Ascending aorta (tissue), 2 donors: ENCODE measurements at regions not wholly inside any gene's neighbourhood (a gene's known extent, or its start where the extent isn't known, plus 50 kb on each side); places are given as distances from the start of the nearest gene placed in this dataset.

Experiments used
- DNase-seq, 2 donors: peaks; one replicate each; pipeline ENCODE4 v3.0.0-alpha.2; 2019; ENCODE audit warnings: low spot score in 2 of 2
- H3K27ac ChIP-seq, 2 donors: fragments of 200-600 bp; sonication (generic); one replicate each; pipeline ENCODE4 v1.5.1; 2016 to 2017; ENCODE audit warnings: mild to moderate bottlenecking in 1 of 2
- H3K27me3 ChIP-seq: fragments of 200-600 bp; sonication (generic); one replicate; pipeline ENCODE4 v1.5.1; 2017
- H3K36me3 ChIP-seq, 2 donors: fragments of 200-600 bp; sonication (generic); one replicate each; pipeline ENCODE4 v1.5.1; 2016
- H3K4me1 ChIP-seq, 2 donors: fragments of 200-600 bp; sonication (generic); one replicate each; pipeline ENCODE4 v1.5.1; 2016 to 2017; ENCODE audit warnings: mild to moderate bottlenecking in 1 of 2
- H3K4me3 ChIP-seq, 2 donors: fragments of 200-600 bp; sonication (generic); one replicate each; pipeline ENCODE4 v1.5.1; 2016 to 2017; ENCODE audit warnings: mild to moderate bottlenecking in 1 of 2
- H3K9me3 ChIP-seq, 2 donors: fragments of 200-600 bp; sonication (generic); one replicate each; pipeline ENCODE4 v1.5.1; 2016
- intact Hi-C: fragments of 100-400 bp; cut with DNase I; formaldehyde crosslinking; loops from one replicate; pipeline ENCODE4 v1.15.1; 2023
- TF ChIP-seq, protein P1 (sequence below), 3 experiments: fragments of 200-600 bp in 2 of 3; fragments of 450-650 bp in 1 of 3; sonication (generic) in 2 of 3; IDR thresholded peaks; one replicate each; pipeline ENCODE4 v1.5.1; 2016 to 2019; ENCODE audit warnings: antibody characterized with exemption in 3 of 3, mild to moderate bottlenecking in 1 of 3, moderate library complexity in 1 of 3

DNA sequence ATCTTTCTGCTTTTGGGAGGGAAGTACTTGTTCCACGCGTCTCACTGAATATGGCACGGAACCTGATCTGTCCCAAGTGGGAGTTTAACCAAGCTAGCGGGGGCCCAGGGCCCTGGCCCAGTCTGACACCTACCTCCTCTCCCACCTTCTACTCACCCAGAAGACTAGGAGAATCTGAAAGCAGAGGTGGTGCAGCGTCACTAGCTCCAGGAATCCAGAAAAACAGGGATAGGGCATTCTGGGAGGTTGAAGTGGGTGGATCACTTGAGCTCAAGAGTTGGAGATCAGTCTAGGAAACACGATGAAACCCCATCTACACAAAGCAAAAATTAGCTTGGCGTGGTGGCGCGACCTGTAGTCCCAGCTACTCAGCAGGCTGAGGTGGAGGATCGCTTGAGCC lies 163.5 kb upstream of the ZNF267 start:
- H3K27ac ChIP-seq, result no peak overlapping the region
- H3K4me1 ChIP-seq, result peaks cover 4 to 11% of the 10 kb centered on the region in 2 donors
- DNase-seq, result no peak
- peaks cover 8 to 16% of the 10 kb centered on the region in 2 donors for H3K36me3 ChIP-seq
- H3K4me3 ChIP-seq, result no peak overlapping the region
- TF ChIP-seq, protein P1, sequence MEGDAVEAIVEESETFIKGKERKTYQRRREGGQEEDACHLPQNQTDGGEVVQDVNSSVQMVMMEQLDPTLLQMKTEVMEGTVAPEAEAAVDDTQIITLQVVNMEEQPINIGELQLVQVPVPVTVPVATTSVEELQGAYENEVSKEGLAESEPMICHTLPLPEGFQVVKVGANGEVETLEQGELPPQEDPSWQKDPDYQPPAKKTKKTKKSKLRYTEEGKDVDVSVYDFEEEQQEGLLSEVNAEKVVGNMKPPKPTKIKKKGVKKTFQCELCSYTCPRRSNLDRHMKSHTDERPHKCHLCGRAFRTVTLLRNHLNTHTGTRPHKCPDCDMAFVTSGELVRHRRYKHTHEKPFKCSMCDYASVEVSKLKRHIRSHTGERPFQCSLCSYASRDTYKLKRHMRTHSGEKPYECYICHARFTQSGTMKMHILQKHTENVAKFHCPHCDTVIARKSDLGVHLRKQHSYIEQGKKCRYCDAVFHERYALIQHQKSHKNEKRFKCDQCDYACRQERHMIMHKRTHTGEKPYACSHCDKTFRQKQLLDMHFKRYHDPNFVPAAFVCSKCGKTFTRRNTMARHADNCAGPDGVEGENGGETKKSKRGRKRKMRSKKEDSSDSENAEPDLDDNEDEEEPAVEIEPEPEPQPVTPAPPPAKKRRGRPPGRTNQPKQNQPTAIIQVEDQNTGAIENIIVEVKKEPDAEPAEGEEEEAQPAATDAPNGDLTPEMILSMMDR (IDR thresholded peaks at IDR 0.05), result no peak
- no peaks in the 10 kb centered on the region for H3K9me3 ChIP-seq
- H3K27me3 ChIP-seq, result no peaks in the 10 kb centered on the region
- intact Hi-C loops, result loop anchor here (5.0 to 10.0 kb wide), 2 partner anchors 203 to 235 kb away; partner anchors contain the start of genes RUSF1 and TGFB1I1

DNA sequence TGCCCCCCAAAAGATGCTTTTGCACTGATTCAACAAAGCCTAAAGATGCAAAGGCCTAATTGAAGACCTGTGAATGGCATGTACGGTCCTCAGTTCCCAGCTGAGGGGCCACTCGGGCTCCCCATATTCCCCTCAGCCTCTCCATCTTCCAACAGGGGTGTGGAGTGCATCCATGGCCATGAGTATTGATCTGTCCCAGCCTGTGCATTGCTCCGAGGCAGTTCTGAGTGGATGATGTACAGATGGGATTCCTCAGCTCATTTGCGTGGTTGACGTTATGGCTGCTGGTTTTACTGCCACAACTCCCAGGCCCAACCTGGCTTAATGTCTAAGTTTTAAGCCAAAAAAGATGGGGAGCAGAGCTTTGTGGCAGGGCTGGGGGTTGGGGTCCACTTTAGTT lies 162.7 kb upstream of the ZNF267 start:
- TF ChIP-seq, protein P1 (IDR thresholded peaks at IDR 0.05), result no peak
- Histone ChIP-seq H3K36me3 (peaks cover 2 to 9% of the 10 kb centered on the region in 2 donors), H3K9me3 (no peaks in the 10 kb centered on the region), H3K27ac (no peak overlapping the region), H3K27me3 (no peaks in the 10 kb centered on the region), H3K4me1 (peaks cover 4 to 11% of the 10 kb centered on the region in 2 donors), H3K4me3 (no peak overlapping the region)
- intact Hi-C loops, result loop anchor here (5.0 to 10.0 kb wide), 2 partner anchors 204 to 236 kb away; partner anchors contain the start of genes RUSF1 and TGFB1I1
- no peak for DNase-seq

GRCh38 chr16:31711344-31711845 lies 162.2 kb upstream of the ZNF267 start:
- TF ChIP-seq, protein P1 (IDR thresholded peaks at IDR 0.05), result no peak
- Histone ChIP-seq H3K4me3 (no peak overlapping the region), H3K9me3 (no peaks in the 10 kb centered on the region), H3K4me1 (peaks cover 4 to 11% of the 10 kb centered on the region in 2 donors), H3K36me3 (peaks cover 0 to 6% of the 10 kb centered on the region in 2 donors), H3K27me3 (no peaks in the 10 kb centered on the region), H3K27ac (no peak overlapping the region)
- intact Hi-C loops, result loop anchor here (5.0 to 10.0 kb wide), 2 partner anchors 204 to 237 kb away; partner anchors contain the start of genes RUSF1 and TGFB1I1
- DNase-seq, result no peak

DNA sequence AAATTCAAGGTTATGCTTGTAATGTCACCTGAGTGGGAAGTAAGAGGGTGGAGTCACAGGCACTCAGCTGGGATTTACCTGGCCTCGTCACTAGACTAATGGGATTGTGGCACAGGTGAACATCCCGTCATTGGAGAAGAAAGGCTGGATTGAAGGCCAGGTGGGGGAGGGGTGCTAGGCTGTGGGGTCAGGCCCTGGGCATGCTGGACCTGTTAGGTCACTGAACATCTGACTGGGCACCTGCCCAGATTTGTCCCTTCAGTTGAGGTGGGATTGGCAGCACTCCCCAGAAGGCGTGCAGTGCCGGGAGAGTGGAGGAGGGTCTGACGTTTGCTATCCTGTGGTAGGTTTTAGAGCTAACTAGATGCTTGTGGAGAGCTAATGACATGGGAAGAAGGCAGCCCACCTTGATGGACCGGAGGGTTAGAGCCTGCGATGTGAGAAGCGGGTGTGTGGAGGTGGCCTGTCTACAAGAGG lies 161.5 kb upstream of the ZNF267 start:
- Histone ChIP-seq H3K27me3 (no peaks in the 10 kb centered on the region), H3K9me3 (no peaks in the 10 kb centered on the region), H3K36me3 (no peaks in the 10 kb centered on the region), H3K4me3 (no peak overlapping the region), H3K4me1 (peaks cover 4 to 11% of the 10 kb centered on the region in 2 donors), H3K27ac (no peak overlapping the region)
- no peak for DNase-seq
- TF ChIP-seq, protein P1 (IDR thresholded peaks at IDR 0.05), result no peak
- intact Hi-C loops, result loop anchor here (2.0 to 10.0 kb wide), 3 partner anchors 161 to 237 kb away; partner anchors contain the start of genes RUSF1, TGFB1I1 and ZNF267

- Histone ChIP-seq H3K4me1 (peaks cover 4 to 11% of the 10 kb centered on the region in 2 donors), H3K9me3 (no peaks in the 10 kb centered on the region), H3K27me3 (no peaks in the 10 kb centered on the region), H3K4me3 (peak overlapping the region; percentile 82 to 92), H3K36me3 (no peaks in the 10 kb centered on the region), H3K27ac (peak overlapping the region; percentile 94)
- intact Hi-C loops, result loop anchor here (1.0 to 10.0 kb wide), 4 partner anchors 159 to 533 kb away; partner anchors contain the start of genes FUS, RUSF1, TGFB1I1 and ZNF267
- peak; percentile 80 to 97 for DNase-seq
- TF ChIP-seq, protein P1 (IDR thresholded peaks at IDR 0.05), result no peak
Observed at GRCh38 chr16:31713071-31713944, 160.3 kb upstream of the ZNF267 start.
